GM19324 (cell line): ENCODE measurements at regions not wholly inside any gene's neighbourhood (a gene's known extent, or its start where the extent isn't known, plus 50 kb on each side); places are given as distances from the start of the nearest gene placed in this dataset.
"Not testable (repeated sequence)": the region's sequence is repeated elsewhere in the genome, so short reads cannot be mapped to it uniquely, and the experiment has no call there.

Experiments
- ATAC-seq: cut with Tn5 transposase; IDR thresholded peaks from one replicate; pipeline ENCODE4 v1.9.1; 2021; ENCODE audit warnings: mild to moderate bottlenecking, moderate library complexity; ENCODE audit not compliant: unreplicated experiment, low FRiP score

DNA sequence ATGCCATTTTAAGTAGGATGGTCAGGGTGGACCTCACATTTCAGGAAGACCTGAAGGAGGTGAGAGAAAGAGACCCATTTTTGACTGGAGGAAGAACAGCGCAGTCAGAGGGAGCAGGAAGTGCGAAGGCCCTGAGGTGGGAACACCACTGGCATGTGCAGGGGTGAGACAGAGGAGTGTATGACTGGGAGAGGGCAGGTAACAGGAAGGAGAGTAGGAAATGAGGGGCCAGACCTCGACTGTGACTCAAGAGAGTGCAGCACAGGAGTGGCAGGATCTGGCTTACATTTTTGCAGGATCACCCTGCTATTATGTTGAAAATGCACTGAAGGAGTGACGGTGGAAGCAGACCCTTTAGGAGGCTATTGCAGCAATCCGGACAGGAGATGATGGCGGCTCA, 117.7 kb upstream of the CDYL start:
- no peak for ATAC-seq

DNA sequence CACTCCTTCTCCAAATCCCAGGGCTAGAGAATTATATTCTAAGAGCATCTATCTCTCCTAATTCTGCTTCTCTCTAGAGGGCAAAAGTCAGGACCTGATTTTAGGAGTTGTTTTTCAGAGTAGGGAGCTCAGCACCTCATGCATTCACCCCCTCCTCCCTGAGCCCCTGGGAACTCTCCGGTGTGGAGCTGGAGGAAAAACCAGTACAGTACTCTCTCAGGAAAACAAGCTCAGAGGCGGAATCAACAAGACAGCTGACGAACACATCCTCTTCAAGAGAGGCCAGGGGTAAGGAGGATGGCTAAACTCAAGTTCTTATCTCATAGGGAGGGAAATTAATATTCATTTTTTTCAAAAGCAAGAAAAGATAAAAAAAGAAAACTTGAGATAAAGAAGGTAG, 120.1 kb upstream of the CDYL start:
- no peak for ATAC-seq

DNA sequence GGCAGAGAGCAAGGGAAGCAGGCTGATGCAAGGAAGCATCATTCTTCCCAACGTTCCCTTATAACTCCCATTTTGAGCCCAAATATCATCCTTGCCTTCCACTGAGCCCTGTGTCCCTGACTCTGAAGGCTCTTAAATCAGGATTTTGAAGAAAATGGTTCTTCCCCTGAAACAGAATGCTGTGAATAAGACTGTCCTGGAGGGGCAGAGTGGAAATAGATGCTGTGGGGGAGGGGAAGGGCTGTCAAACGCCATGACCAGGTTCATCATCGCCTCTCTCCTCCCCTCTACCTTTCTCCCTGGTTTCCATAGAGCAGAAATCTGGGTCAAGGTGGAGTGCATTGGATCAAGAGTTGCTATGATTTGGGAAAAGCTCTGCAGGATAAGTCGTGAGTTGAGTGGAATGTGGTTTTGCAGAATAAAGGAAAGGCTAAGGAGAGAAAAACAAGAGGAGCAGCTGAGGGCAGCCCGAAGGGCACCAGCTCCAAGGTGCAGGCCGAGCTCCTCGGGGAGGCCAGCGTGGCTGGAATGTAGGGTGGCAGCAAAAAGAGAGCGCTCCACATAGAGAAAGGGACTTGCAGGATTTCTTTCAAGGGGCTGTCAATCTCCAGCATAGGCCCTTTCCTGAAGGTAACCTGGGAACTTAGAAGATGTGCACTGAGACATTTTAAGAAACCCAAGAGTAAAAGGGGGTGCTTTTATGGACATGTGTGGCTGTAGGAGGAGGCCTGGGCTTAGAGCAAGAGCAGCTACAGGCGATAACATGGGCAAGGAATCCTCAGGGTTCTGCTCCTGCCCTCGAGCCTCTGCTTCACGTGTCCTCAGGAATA, 120.8 kb upstream of the CDYL start:
- ATAC-seq: no peak

DNA sequence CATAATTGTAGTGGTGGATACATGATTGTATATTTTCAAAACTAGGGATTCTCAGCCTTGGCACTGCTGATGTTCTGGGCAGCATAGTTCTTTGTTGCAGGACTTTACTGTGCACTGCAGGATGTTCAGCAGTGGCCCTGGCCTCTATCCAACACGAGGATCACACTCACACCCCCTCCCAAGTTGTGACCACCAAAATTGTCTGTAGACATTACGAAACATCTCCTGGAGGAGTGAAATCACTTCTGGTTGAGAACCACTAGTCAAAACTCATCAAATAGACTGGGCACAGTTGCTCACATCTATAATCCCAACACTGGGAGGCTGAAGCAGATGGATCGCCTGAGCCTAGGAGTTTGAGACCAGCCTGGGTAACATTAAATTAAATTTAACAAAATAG, 123.1 kb upstream of the CDYL start:
- no peak for ATAC-seq

DNA sequence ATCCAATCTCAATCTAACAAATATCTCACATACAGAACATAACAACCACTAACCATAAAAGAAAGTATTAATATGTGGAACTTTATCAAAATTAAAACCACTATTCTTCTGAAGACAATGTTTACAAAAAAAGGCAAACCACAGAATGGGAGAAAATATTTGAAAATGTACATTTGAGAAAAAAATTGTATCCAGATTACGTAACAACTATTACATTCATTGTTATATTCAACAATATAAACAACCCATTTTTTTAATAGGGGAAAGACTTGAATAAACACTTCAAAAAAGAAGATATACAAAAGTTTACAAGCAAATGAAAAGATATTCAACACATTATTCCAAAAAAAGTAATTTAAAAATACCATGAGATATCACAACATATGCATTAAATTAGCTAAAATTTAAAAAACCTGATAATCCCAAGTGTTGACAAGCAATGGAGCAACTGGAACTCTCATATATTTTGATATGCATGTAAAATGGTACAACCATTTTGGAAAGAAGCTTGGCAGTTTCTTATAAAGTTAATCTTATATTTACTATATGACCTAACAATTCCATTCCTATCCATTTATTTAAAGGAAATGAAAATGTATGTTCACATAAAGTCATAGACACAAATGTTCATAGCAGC, 124.3 kb upstream of the CDYL start:
- ATAC-seq: no peak

DNA sequence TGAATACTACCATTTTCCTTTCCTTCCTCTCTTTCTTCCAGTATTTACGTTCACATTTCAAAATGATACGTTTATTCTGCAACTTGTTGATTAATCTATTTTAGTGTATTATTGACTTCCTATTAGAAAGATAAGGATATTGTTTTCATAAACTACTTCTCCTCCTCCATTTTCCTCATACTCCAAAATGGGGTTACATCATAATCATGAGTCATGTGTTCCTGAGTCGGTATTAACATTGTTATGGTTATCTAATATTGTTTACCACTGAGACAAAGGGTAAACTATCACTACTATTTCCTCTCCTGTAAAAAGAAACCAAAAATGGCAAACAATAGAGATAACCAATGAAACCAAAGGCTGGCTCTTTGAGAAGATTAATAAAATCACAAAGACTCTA, 126.5 kb upstream of the CDYL start:
- no peak for ATAC-seq

DNA sequence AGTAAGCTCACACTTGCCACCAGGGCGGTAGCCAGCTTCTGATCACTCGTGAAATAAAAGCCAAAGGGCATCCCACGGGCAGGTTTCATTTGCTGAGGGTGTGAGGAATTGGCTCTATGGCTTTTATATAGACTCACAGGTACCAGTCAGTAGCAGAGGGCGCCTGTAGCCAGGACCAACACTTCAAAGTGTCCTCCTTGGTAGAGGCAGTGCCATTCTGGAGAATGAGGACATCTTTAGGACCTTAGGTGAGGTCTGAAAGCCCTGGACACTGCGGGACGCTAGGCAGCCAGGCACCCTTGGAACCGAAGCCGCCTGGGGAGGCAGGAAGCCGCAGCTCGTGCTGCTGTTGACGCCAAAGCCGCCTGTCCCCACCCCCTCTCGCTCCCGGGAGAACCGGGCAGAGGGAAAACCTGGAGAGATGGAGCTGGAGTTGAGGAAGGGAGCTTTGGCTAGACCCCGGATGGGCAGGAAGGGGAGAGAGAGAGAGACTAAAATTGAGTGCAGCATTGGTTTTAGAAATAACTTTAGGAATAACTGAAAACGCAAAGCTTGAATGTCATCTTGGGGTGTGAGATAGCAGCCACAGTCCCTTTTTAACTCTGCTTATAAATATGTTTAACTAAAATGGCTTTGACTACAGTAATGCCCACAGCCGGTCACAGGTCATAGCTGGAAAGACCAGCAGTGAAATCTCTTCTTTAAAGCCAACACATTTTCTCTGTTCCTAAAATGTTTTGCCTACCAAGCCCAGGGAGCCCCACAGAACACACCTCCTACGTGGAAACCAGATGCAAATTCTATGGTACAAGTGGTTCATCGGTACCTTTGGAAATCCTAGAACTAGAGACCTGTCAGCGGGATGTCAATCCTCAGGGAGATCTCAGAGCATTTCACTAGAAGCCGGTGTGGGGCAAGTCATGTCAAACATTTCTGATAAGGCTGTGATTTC, 128.5 kb upstream of the CDYL start:
- no peak for ATAC-seq

DNA sequence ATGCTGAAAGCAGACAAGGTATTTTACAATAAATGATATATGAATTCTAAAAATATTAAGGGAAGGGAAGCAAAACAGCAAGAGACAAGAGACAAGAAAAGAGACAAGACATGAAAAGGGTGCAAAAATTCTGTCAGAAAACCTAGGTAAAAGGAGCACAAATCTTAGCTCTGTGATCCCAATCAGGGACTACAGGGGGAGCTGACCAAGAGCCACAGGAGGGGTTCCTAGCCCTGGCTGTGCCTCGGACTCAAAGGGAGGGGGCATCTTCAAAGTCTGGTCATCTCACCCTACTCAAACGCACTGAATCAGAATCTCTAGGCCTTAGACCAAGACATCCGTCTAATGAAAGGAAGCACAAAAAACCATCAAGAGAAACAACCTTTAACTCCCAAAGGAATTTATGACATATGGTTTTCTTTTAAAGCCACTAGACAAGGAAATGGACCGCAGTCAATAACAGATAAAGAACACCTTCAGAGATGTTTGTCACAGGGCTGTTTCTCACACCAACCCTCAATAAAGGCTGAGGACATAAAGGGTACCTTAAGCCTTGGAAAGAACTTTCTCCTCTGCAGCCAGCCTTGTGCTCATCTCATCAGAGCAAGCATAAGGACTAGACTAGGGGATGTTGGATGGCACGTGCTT, 130.4 kb upstream of the CDYL start:
- no peak for ATAC-seq

DNA sequence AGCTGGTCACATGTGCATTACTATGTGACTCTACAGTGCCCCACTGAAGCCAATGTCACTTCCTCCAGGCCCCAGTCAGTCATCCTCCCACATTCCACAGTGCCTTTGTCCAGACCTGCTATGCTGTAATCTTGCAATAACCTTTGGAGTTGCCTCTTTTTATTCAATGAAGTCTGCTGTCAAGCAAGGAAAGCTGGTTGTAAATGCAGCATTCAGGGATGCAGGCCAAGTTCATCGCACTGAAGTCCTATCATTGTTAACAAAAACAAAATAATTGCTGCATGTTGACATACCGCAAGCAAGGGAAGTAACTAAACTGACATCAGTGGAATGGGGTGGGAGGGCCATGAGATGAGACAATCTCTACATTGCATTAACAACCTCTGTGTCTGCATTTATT, 131.2 kb upstream of the CDYL start:
- no peak for ATAC-seq

DNA sequence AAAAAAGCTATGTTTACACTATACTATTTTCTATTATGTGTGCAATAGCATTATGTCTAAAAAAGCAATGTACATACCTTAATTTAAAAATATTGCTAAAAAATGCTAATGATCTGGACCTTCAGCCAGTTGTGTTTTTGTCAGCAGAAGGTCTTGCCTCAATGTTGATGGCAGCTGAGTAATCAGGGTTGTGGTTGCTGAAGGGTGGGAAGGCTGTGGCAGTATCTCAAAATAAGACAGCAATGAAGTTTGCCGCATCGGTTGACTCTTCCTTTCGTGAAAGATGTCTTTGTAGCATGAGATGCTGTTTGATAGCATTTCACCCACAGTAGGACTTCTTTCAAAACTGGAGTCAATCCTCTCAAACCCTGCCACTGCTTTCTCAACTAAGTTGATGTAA, 134.7 kb upstream of the CDYL start:
- no peak for ATAC-seq

DNA sequence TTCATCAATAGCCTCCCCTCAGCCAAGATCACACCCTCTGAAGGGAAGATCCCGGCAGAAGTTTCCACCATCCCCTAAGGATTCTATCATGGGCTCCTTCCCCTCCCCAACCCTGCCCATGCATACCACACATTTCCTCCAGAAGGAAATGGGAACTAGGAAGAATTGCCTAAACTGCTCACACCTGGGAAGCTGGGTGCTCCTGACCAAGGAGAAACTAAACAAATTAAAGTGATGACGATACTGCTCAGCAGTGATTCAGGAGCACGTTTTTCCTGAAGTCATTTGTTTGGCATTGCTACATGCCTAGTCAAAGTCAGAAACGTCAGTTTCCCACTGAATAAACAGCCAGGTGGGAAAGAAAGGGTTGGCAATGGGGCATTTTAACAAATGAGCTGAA, 136.1 kb upstream of the CDYL start:
- no peak for ATAC-seq

DNA sequence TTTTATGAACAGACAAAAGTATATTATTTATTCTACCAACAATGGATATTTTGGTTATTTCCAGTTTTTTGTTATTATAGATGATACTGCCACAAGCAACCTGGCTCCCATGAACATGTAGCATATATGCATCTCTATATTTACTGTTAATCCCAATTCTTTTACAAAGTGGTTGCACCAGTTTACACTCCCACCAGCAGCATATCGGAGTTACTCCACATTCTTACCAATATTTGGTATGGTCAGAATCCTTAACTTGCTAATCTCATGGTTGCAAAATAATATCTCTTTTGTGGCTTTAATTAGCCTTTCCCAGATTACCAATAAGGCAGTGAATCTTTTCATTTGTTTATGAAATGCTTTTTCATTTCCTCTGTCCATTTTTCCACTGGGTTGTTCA, 137.6 kb upstream of the CDYL start:
- no peak for ATAC-seq

DNA sequence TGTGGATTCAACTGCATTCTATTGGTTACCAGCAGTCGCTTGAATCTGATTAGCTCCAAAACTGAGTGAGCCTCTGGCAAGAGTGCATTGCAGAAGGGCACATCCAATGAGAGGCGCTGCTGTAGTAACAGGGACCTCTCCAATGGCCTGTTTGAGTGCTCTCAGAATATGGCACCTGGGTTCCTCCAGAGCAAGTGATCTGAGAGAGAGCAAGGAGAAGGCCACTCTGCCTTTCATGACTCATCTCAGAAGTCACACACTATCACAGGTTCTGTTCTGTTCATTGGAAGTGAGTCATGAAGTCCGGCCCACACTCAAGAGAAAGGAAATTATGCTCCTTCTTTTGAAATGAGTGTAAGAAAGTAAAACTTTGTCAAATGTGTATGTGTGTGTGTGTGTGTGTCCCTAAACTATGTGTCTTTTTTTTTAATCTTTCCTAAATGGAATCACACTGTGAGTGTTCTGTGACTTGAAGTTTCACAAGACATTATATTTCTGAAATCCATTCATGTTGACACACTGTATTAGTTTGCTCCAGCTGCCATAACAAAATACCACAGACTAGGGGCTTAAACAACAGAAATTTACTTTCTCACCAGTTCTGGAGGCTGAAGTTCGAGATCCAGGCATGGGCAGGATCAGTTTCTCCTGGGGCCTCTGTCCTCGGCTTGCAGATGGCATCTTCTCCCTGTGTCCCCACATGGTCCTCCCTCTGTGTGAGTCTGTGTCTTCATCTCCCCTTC, 138.3 kb upstream of the CDYL start:
- no peak for ATAC-seq

DNA sequence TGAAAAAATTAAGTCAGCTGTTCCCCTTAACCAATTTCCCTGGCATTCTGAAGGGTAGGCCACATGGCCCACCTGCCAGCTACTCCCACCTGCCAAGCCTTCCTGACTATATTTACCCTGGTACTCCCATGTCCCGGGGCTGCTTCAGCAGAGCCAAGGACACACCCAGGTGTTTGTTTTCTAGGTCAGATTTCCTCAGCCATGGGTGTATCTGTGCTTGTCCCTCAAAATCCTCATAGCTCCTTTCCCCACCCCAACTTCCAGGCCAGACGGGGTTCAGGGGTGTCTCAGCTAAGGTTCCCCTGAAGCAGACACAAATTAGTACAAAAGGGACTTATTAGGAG, 139.4 kb upstream of the CDYL start:
- no peak for ATAC-seq

DNA sequence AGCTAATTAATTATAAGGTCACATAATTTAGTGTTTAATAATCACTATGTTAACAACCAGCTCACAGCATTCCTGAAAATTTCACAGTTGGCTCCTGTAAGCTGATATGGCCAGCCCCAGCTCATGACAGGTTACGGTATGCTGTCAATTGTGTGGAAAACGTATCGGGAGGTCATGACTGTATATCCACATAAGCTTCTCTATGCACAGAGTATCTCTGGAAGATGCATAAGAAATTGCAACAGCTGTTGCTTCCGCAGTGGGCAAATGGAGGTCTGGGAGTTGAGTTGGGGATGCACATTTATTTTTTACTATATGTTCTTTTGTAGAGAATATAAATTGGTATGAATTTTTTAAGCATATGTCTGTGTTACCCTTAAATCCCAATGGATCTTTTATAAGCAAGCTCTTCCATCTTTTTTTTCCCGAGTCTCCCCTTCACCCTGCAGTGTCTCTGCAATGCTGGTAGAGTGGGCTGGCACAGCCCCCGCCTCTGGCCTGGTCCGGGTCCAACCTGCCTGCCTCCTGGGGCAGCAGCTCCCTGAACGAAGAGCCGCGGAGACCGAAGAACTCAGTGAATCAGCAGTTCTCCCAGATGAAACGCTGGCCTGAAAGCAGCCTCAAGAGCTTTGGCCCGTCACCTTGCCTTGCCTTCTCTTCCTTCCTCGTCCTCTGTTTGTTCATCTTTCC, 139.9 kb upstream of the CDYL start:
- ATAC-seq: no peak

DNA sequence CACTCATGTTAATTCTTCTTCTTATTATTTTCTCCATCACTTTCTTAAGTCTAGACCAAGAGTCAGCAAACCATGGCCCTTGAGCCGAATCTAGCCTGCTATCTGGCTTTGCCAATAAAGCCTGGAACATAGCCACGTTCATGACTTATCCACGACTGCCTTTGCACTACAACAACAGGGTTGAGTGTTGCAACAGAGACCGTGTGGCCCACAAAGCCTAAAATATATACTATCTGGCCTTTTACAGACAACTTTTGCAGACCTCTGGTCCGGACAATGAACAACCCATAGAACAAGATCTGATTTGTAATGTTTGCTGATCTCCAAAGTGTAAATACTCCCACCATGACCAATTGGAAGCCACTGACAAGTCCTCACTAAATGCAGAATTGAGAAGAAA, 140.5 kb upstream of the CDYL start:
- no peak for ATAC-seq

DNA sequence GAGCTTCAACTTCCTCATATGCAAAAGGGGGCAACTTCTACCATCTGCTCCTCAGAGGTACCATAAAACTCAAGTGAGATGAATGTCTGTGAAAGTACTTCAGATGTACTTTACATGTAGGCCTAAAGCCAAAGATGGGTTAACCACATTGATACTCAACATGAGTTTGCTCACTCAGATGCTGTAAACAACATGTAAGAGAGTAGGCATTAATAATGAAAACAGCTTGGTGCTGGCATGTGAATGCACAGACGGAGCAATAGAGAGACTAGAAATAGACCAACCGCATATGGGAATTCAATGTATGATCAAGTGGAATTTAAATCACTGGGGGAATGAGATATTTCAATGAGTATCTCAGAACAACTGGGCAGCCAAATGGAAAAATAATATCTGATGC, 143.8 kb upstream of the CDYL start:
- ATAC-seq: no peak

DNA sequence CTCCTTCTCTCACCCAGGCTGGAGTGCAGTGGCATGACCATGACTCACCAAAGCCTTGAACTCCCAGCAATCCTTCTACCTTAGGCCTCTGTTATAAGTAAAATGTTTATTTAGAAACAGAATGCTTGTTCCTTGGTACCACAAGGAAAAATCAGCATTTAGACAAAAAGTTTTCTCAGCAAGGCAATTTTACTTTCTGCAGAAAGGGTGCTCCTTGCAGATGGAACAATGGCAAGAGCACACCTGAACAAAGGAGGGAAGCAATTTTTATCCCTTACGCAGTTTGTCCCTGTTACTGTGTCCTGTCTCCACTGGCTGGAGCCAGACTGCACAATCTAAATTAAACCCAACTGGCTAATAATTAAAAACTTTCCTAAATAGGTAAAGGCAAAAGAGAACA, 146.4 kb upstream of the CDYL start:
- not testable (repeated sequence) for ATAC-seq

DNA sequence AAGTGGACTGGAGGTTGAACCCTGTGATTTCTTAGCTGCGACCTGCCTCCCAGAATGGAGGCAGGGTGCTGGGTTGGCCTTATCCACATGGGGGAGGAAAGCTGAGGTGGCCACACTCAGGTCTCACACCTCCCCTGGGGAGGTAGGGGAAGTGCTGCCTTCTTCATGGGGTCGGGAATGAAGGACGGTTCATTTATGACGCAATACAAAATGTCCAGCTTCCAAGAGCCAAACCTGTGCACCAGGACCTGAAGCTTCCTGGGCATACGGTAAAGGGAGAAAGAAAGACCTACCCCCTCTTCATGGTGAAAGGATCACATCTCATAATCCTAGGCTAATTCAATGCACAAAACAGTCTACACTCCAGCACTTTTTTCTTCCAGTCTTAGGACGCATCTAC, 150.6 kb upstream of the CDYL start:
- ATAC-seq: no peak

DNA sequence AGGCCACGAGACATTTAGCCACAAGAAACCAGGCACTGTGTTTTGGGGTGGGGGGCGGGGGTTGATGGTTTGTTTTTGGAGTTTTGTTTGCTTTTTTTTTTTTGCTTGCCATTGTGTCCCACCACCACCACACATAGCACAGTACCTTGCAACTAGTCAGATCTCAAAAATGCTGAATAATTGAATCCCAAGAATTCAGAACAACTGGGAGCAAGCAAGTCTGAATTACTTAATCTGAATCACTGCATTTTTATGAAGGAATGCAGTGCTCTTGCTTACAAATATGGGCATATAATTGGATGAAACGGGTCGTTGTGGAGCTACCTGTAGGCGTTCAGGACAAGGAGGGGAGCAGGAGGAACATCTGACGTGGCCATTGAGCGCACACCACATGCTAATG, 151.5 kb upstream of the CDYL start:
- ATAC-seq: no peak
